ENCODE measurements at regions not wholly inside any gene's neighbourhood (a gene's known extent, or its start where the extent isn't known, plus 50 kb on each side); places are given as distances from the start of the nearest gene placed in this dataset.
"Not testable (repeated sequence)": the region's sequence is repeated elsewhere in the genome, so short reads cannot be mapped to it uniquely, and the experiment has no call there.

DNA sequence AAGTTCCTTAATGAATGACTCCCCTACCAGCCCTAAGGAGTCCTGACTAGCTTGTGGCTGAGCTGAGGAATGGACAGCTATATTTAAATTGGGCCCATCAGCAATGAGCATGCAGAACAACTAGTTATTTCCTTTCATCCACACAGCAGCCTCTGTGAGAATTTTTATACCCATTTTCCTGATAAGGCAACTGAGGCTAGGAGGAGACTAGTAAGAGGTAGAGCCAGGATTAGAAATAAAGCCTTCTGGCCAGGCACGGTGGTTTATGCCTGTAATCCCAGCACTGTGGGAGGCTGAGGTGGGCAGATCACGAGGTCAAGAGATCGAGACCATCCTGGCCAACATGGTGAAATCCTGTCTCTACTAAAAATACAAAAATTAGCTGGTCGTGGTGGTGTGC is 55.9 kb upstream of the CYRIA start:
- not testable (repeated sequence) for TF ChIP-seq POLR2AphosphoS5, POLR2A (IDR thresholded peaks at IDR 0.05; ENCODE audit: low read depth, low read length)

Data from GM12892 (cell line).